HepG2 (cell line): ENCODE measurements at regions not wholly inside any gene's neighbourhood (a gene's known extent, or its start where the extent isn't known, plus 50 kb on each side); places are given as distances from the start of the nearest gene placed in this dataset.
A peak's percentile ranks its signal among the peaks of the same experiment; 100 is the strongest.

Source experiments
- GABPA ChIP-seq, 2 experiments: IDR thresholded peaks; 2 replicates each; pipeline ENCODE4 v1.6.1; 2011 to 2016; ENCODE audit warnings: low read depth in 2 of 2, low read length in 1 of 2, missing biosample characterization in 1 of 2, missing genetic modification characterization in 1 of 2
- GABPB1 ChIP-seq: IDR thresholded peaks from 2 replicates; pipeline ENCODE4 v1.6.1; 2016; ENCODE audit warnings: mild to moderate bottlenecking, missing genetic modification reagents, moderate library complexity, missing compliant biosample characterization
- MEF2D ChIP-seq: sonication (generic); formaldehyde crosslinking; IDR thresholded peaks from 2 replicates; pipeline ENCODE4 v1.5.1; 2020; ENCODE audit warnings: mild to moderate bottlenecking, missing genetic modification reagents
- SAP130 ChIP-seq: IDR thresholded peaks from 2 replicates; pipeline ENCODE4 v1.6.1; 2016; ENCODE audit warnings: low read depth
- SUZ12 ChIP-seq: fragments of 150-350 bp; IDR thresholded peaks from 2 replicates; pipeline ENCODE4 v1.6.1; 2014; ENCODE audit warnings: low read depth, low read length
- TEAD3 ChIP-seq: optimal IDR thresholded peaks from 2 replicates; pipeline ENCODE3; 2016; ENCODE audit warnings: borderline replicate concordance
- ZMYM4 ChIP-seq: sonication (generic); formaldehyde crosslinking; IDR thresholded peaks from 2 replicates; pipeline ENCODE4 v1.8.1; 2023; ENCODE audit warnings: mild to moderate bottlenecking, missing genetic modification reagents
- ZNF143 ChIP-seq: sonication (generic); formaldehyde crosslinking; IDR thresholded peaks from 2 replicates; pipeline ENCODE4 v1.4.0; 2020; ENCODE audit warnings: missing genetic modification reagents
- ZNF331 ChIP-seq: sonication (generic); formaldehyde crosslinking; IDR thresholded peaks from 2 replicates; pipeline ENCODE4 v1.4.0; 2020; ENCODE audit warnings: missing genetic modification reagents
- ZNF629 ChIP-seq: sonication (generic); formaldehyde crosslinking; conservative IDR thresholded peaks from 2 replicates; pipeline ENCODE4 v1.5.0; 2020; ENCODE audit warnings: missing genetic modification reagents
- ZNF780A ChIP-seq: sonication (generic); formaldehyde crosslinking; IDR thresholded peaks from 2 replicates; pipeline ENCODE4 v1.8.0; 2022; ENCODE audit warnings: mild to moderate bottlenecking, missing genetic modification reagents, moderate library complexity
- TF ChIP-seq, protein P1 (sequence below), 2 experiments: sonication (generic) in 1 of 2; formaldehyde crosslinking in 1 of 2; IDR thresholded peaks; 2 replicates each; pipeline versions ENCODE4 v1.5.1 to v1.6.1; 2011 to 2020; ENCODE audit warnings: borderline replicate concordance in 1 of 2, low read depth in 1 of 2, low read length in 1 of 2, mild to moderate bottlenecking in 1 of 2, missing genetic modification reagents in 1 of 2, moderate library complexity in 1 of 2
- TF ChIP-seq, protein P2 (sequence below): sonication (generic); formaldehyde crosslinking; IDR thresholded peaks from 2 replicates; pipeline ENCODE4 v1.5.1; 2020; ENCODE audit warnings: mild to moderate bottlenecking, missing genetic modification reagents, moderate library complexity
- TF ChIP-seq, protein P3 (sequence below): sonication (generic); formaldehyde crosslinking; IDR thresholded peaks from 2 replicates; pipeline ENCODE4 v1.5.0; 2020; ENCODE audit warnings: mild to moderate bottlenecking, missing genetic modification reagents, moderate library complexity

DNA sequence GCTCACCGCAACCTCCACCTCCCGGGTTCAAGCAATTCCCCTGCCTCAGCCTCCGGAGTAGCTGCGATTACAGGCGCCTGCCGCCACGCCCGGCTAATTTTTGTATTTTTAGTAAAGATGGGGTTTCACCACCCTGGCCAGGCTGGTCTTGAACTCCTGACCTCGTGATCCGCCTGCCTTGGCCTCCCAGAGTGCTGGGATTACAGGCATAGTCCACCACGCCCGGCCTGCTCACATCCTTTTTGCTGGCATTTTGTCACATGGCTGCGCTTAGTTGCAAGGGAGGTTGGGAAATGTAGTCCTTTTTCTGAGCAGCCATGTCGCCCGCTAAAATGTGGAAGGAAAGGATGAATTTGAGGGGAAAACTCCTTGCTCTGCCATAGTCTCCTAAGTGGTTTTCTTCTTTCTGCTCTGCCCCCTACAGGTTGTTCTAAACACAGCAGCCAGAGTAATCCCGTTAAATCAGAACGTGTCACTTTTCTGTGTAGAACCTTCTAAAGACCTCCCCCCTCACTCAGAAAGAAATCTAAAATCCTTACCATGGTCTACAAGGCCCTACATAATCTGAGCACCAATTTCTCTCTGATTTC lies 57.8 kb upstream of the HSPA9 start (continued):
- TF ChIP-seq ZNF780A (CRISPR knock-in tag) (no peak), ZNF143 (CRISPR knock-in tag) (peak; percentile 88), ZMYM4 (CRISPR knock-in tag) (0 out of 2 replicates have a peak, but pooled peaks have one; percentile 22), GABPA (IDR thresholded peaks at IDR 0.05; ENCODE audit: low read depth, low read length) (no peak), GABPA (CRISPR knock-in tag; IDR thresholded peaks at IDR 0.05; ENCODE audit: low read depth) (0 out of 2 replicates have a peak, but pooled peaks have one; percentile 20), GABPB1 (CRISPR knock-in tag) (peak; percentile 35; the same call in 1 of the 2 replicates), ZNF629 (CRISPR knock-in tag) (0 out of 2 replicates have a peak, but pooled peaks have one; percentile 19), SUZ12 (peak; percentile 20; the same call in 1 of the 2 replicates), ZNF331 (CRISPR knock-in tag) (0 out of 2 replicates have a peak, but pooled peaks have one; percentile 19), TEAD3 (CRISPR knock-in tag) (peak; percentile 39), MEF2D (CRISPR knock-in tag) (no peak), SAP130 (CRISPR knock-in tag) (peak; percentile 17; the same call in 1 of the 2 replicates)
- TF ChIP-seq, protein P1, sequence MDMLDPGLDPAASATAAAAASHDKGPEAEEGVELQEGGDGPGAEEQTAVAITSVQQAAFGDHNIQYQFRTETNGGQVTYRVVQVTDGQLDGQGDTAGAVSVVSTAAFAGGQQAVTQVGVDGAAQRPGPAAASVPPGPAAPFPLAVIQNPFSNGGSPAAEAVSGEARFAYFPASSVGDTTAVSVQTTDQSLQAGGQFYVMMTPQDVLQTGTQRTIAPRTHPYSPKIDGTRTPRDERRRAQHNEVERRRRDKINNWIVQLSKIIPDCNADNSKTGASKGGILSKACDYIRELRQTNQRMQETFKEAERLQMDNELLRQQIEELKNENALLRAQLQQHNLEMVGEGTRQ (IDR thresholded peaks at IDR 0.05; ENCODE audit: low read depth, low read length): no peak
- TF ChIP-seq, protein P1 (CRISPR knock-in tag; IDR thresholded peaks at IDR 0.05; ENCODE audit: borderline replicate concordance): peak; percentile 78; the same call in 1 of the 2 replicates
- TF ChIP-seq, protein P2, sequence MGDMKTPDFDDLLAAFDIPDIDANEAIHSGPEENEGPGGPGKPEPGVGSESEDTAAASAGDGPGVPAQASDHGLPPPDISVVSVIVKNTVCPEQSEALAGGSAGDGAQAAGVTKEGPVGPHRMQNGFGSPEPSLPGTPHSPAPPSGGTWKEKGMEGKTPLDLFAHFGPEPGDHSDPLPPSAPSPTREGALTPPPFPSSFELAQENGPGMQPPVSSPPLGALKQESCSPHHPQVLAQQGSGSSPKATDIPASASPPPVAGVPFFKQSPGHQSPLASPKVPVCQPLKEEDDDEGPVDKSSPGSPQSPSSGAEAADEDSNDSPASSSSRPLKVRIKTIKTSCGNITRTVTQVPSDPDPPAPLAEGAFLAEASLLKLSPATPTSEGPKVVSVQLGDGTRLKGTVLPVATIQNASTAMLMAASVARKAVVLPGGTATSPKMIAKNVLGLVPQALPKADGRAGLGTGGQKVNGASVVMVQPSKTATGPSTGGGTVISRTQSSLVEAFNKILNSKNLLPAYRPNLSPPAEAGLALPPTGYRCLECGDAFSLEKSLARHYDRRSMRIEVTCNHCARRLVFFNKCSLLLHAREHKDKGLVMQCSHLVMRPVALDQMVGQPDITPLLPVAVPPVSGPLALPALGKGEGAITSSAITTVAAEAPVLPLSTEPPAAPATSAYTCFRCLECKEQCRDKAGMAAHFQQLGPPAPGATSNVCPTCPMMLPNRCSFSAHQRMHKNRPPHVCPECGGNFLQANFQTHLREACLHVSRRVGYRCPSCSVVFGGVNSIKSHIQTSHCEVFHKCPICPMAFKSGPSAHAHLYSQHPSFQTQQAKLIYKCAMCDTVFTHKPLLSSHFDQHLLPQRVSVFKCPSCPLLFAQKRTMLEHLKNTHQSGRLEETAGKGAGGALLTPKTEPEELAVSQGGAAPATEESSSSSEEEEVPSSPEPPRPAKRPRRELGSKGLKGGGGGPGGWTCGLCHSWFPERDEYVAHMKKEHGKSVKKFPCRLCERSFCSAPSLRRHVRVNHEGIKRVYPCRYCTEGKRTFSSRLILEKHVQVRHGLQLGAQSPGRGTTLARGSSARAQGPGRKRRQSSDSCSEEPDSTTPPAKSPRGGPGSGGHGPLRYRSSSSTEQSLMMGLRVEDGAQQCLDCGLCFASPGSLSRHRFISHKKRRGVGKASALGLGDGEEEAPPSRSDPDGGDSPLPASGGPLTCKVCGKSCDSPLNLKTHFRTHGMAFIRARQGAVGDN (CRISPR knock-in tag): 0 out of 2 replicates have a peak, but pooled peaks have one; percentile 9
- TF ChIP-seq, protein P3, sequence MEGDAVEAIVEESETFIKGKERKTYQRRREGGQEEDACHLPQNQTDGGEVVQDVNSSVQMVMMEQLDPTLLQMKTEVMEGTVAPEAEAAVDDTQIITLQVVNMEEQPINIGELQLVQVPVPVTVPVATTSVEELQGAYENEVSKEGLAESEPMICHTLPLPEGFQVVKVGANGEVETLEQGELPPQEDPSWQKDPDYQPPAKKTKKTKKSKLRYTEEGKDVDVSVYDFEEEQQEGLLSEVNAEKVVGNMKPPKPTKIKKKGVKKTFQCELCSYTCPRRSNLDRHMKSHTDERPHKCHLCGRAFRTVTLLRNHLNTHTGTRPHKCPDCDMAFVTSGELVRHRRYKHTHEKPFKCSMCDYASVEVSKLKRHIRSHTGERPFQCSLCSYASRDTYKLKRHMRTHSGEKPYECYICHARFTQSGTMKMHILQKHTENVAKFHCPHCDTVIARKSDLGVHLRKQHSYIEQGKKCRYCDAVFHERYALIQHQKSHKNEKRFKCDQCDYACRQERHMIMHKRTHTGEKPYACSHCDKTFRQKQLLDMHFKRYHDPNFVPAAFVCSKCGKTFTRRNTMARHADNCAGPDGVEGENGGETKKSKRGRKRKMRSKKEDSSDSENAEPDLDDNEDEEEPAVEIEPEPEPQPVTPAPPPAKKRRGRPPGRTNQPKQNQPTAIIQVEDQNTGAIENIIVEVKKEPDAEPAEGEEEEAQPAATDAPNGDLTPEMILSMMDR (CRISPR knock-in tag): peak; percentile 40
- TF ChIP-seq, all 625 proteins: peak for 23
